ENCODE measurements at regions not wholly inside any gene's neighbourhood (a gene's known extent, or its start where the extent isn't known, plus 50 kb on each side); places are given as distances from the start of the nearest gene placed in this dataset.

- no peak for FAIRE-seq
- no peak for DNase-seq (ENCODE audit: low read depth in 1 of 2, low spot score in 2 of 2)
- WGBS, 2 experiments (ENCODE audit: extremely low coverage in 1 of 2, insufficient coverage in 1 of 2, insufficient read length in 1 of 2, insufficient replicate concordance in 2 of 2, low coverage in 1 of 2, low lambda C conversion rate in 2 of 2, missing lambda C conversion rate in 1 of 2) = 61% methylated on average over 2 of the region's 2 CpGs; no CpG with 5 or more reads in 1 of the 2 experiments
- Histone ChIP-seq H3K23ac (ENCODE audit: insufficient read length) (no peak overlapping the region), H3K23me2 (ENCODE audit: low read depth, low read length) (no peaks in the 10 kb centered on the region; the same call in 1 of the 2 replicates), H3K18ac (ENCODE audit: extremely low read depth, low read length) (no peak overlapping the region), H3K36me3 (ENCODE audit: control insufficient read depth in 2 of 4, insufficient read depth in 4 of 4, low read length in 3 of 4) (peaks cover 0 to 6% (median 0%) of the 10 kb centered on the region in 4 experiments; a peak in 2 of 8 replicates), H2BK120ac (replicated peaks; ENCODE audit: low read depth, low read length) (no peak overlapping the region), H4K91ac (replicated peaks; ENCODE audit: insufficient read length, low read length) (no peak overlapping the region), H3K27me3 (replicated peaks in 1 of 4; ENCODE audit: control insufficient read depth in 3 of 4, extremely low read depth in 1 of 4, insufficient read depth in 3 of 4, low read length in 3 of 4) (no peaks in the 10 kb centered on the region), H3K4me3 (ENCODE audit: extremely low read depth in 1 of 4, insufficient read depth in 2 of 4, low read depth in 3 of 4, low read length in 4 of 4) (no peak overlapping the region), H4K20me1 (replicated peaks in 1 of 2; ENCODE audit: control insufficient read depth in 1 of 2, insufficient read depth in 2 of 2, low read length in 2 of 2) (no peaks in the 10 kb centered on the region), H2BK12ac (ENCODE audit: low read depth, low read length) (no peak overlapping the region), H3K4ac (replicated peaks; ENCODE audit: insufficient read length, low read depth, low read length) (no peak overlapping the region), H2AK5ac (ENCODE audit: low read depth, low read length) (no peak overlapping the region), H3K9me3 (ENCODE audit: insufficient read depth in 2 of 2, low read depth in 1 of 2, low read length in 1 of 2) (no peaks in the 10 kb centered on the region), H3K56ac (replicated peaks; ENCODE audit: insufficient read length, low read depth, low read length) (no peak overlapping the region), H2BK20ac (ENCODE audit: low read length) (no peak overlapping the region), H4K8ac (ENCODE audit: extremely low read depth, insufficient read depth, low read length) (no peak overlapping the region), H2BK15ac (ENCODE audit: low read length) (no peak overlapping the region), H3K9ac (replicated peaks in 1 of 4; ENCODE audit: extremely low read depth in 1 of 4, low read depth in 3 of 4, low read length in 3 of 4) (no peak overlapping the region), H2AFZ (ENCODE audit: low read length) (no peak overlapping the region), H3K4me1 (replicated peaks in 1 of 4; ENCODE audit: control insufficient read depth in 3 of 4, insufficient read depth in 4 of 4, low read length in 3 of 4) (peaks cover 0 to 9% (median 0%) of the 10 kb centered on the region in 4 experiments; a peak in 3 of 7 replicates), H3K79me1 (ENCODE audit: low read depth, low read length) (no peaks in the 10 kb centered on the region; the same call in 1 of the 2 replicates), H4K5ac (ENCODE audit: insufficient read length, low read depth, low read length) (no peak overlapping the region), H2BK5ac (ENCODE audit: low read depth, low read length) (no peak overlapping the region), H3K79me2 (ENCODE audit: control insufficient read depth in 1 of 2, insufficient read depth in 2 of 2, low read length in 2 of 2) (peaks cover 0 to 3% of the 10 kb centered on the region in 2 experiments; a peak in 1 of 4 replicates), H3K4me2 (ENCODE audit: insufficient read depth in 1 of 2, low read depth in 2 of 2, low read length in 2 of 2) (no peak overlapping the region), H3K14ac (ENCODE audit: insufficient read length) (no peak overlapping the region), H3K27ac (ENCODE audit: low read depth, low read length) (no peak overlapping the region)
- TF ChIP-seq RAD21 (IDR thresholded peaks at IDR 0.05 in 1 of 2, conservative IDR thresholded peaks at IDR 0.05 in 1 of 2; ENCODE audit: low read depth in 2 of 2, low read length in 2 of 2) (no peak), SUZ12 (IDR thresholded peaks at IDR 0.05; ENCODE audit: low read length) (no peak), HDAC6 (IDR thresholded peaks at IDR 0.05; ENCODE audit: low read depth, low read length) (no peak), ZNF274 (IDR thresholded peaks at IDR 0.05; ENCODE audit: borderline replicate concordance, extremely low read depth, low read length) (no peak)
- ChIA-PET CTCF (ENCODE audit: partially characterized antibody) (interaction anchor here (0.8 to 10.0 kb wide), 22 partner anchors 8 to 291 kb away, joined by 3 to 119 read pairs (median 14); no protein-coding TSS in a partner anchor), POLR2A (ENCODE audit: partially characterized antibody) (interaction anchor here (1.3 kb wide), 1 partner anchor 79 kb away, joined by 4 read pairs; the partner anchor contains the start of gene SLC25A29)
Measured at GRCh38 chr14:100386121-100386520, 63.0 kb downstream of the SLC25A47 start.

Measured in H1 (cell line).